ENCODE measurements at regions not wholly inside any gene's neighbourhood (a gene's known extent, or its start where the extent isn't known, plus 50 kb on each side); places are given as distances from the start of the nearest gene placed in this dataset.

- DNase-seq (ENCODE audit: low spot score) = no peak
- H3K36me3 Mint-ChIP-seq (ENCODE audit: low read depth, unreplicated experiment) = no peaks in the 10 kb centered on the region
- peaks cover 5% of the 10 kb centered on the region for H3K4me1 Mint-ChIP-seq (ENCODE audit: unreplicated experiment)
- H3K4me3 Mint-ChIP-seq (ENCODE audit: unreplicated experiment) = no peak overlapping the region
- no peak overlapping the region for H3K27ac Mint-ChIP-seq (ENCODE audit: unreplicated experiment)
- H3K9me3 Mint-ChIP-seq (ENCODE audit: unreplicated experiment) = no peaks in the 10 kb centered on the region
- H3K27me3 Mint-ChIP-seq (ENCODE audit: unreplicated experiment) = peaks cover 3% of the 10 kb centered on the region
- no peak for TF ChIP-seq CTCF (IDR thresholded peaks at IDR 0.05; ENCODE audit: unreplicated experiment)
These were observed 96.3 kb upstream of the DRD2 start for GRCh38 chr11:113571531-113571930.

- H3K4me1 Mint-ChIP-seq (ENCODE audit: unreplicated experiment) = peaks cover 5% of the 10 kb centered on the region
- TF ChIP-seq CTCF (IDR thresholded peaks at IDR 0.05; ENCODE audit: unreplicated experiment) = no peak
- peaks cover 2% of the 10 kb centered on the region for H3K27me3 Mint-ChIP-seq (ENCODE audit: unreplicated experiment)
- no peaks in the 10 kb centered on the region for H3K36me3 Mint-ChIP-seq (ENCODE audit: low read depth, unreplicated experiment)
- H3K27ac Mint-ChIP-seq (ENCODE audit: unreplicated experiment) = no peak overlapping the region
- no peak overlapping the region for H3K4me3 Mint-ChIP-seq (ENCODE audit: unreplicated experiment)
- no peak for DNase-seq (ENCODE audit: low spot score)
- H3K9me3 Mint-ChIP-seq (ENCODE audit: unreplicated experiment) = no peaks in the 10 kb centered on the region
These were observed 95.7 kb upstream of the DRD2 start for GRCh38 chr11:113570906-113571305.

GRCh38 chr11:113569391-113569790 is 94.2 kb upstream of the DRD2 start:
- peaks cover 2% of the 10 kb centered on the region for H3K27me3 Mint-ChIP-seq (ENCODE audit: unreplicated experiment)
- H3K4me3 Mint-ChIP-seq (ENCODE audit: unreplicated experiment) = no peak overlapping the region
- no peak for DNase-seq (ENCODE audit: low spot score)
- H3K4me1 Mint-ChIP-seq (ENCODE audit: unreplicated experiment) = peaks cover 5% of the 10 kb centered on the region
- no peak overlapping the region for H3K27ac Mint-ChIP-seq (ENCODE audit: unreplicated experiment)
- H3K36me3 Mint-ChIP-seq (ENCODE audit: low read depth, unreplicated experiment) = no peaks in the 10 kb centered on the region
- no peaks in the 10 kb centered on the region for H3K9me3 Mint-ChIP-seq (ENCODE audit: unreplicated experiment)
- TF ChIP-seq CTCF (IDR thresholded peaks at IDR 0.05; ENCODE audit: unreplicated experiment) = no peak

GRCh38 chr11:113568566-113568965 is 93.4 kb upstream of the DRD2 start:
- peaks cover 5% of the 10 kb centered on the region for H3K4me1 Mint-ChIP-seq (ENCODE audit: unreplicated experiment)

More at GRCh38 chr11:113568566-113568965, 93.4 kb upstream of the DRD2 start:
- TF ChIP-seq CTCF (IDR thresholded peaks at IDR 0.05; ENCODE audit: unreplicated experiment) = no peak
- DNase-seq (ENCODE audit: low spot score) = no peak
- Mint-ChIP-seq H3K27me3 (ENCODE audit: unreplicated experiment) (no peaks in the 10 kb centered on the region), H3K36me3 (ENCODE audit: low read depth, unreplicated experiment) (no peaks in the 10 kb centered on the region), H3K27ac (ENCODE audit: unreplicated experiment) (no peak overlapping the region), H3K9me3 (ENCODE audit: unreplicated experiment) (no peaks in the 10 kb centered on the region), H3K4me3 (ENCODE audit: unreplicated experiment) (no peak overlapping the region)
